HEK293T (cell line): ENCODE measurements at regions not wholly inside any gene's neighbourhood (a gene's known extent, or its start where the extent isn't known, plus 50 kb on each side); places are given as distances from the start of the nearest gene placed in this dataset.

Experiments
- CTCF ChIA-PET: fragments of 350-600 bp; formaldehyde crosslinking; extraction: SDS; loops from one replicate; lab custom pipeline; 2021; ENCODE audit warnings: antibody characterized with exemption, inconsistent platforms; lab: Yijun Ruan, JAX
- POLR2A ChIA-PET: fragments of 350-600 bp; formaldehyde crosslinking; extraction: SDS; loops from one replicate; lab custom pipeline; 2020; ENCODE audit warnings: antibody characterized with exemption, inconsistent platforms; lab: Yijun Ruan, JAX
- DNase-seq: peaks from one replicate; pipeline ENCODE4 v3.0.0; 2012; ENCODE audit warnings: mixed read lengths; ENCODE audit errors: extremely low spot score
- ARNT ChIP-seq: fragments of 450-650 bp; IDR thresholded peaks from 2 replicates; pipeline ENCODE4 v1.6.1; 2017; ENCODE audit warnings: mild to moderate bottlenecking
- BHLHE40 ChIP-seq: fragments of 450-650 bp; IDR thresholded peaks from 2 replicates; pipeline ENCODE4 v1.6.1; 2016; ENCODE audit warnings: mild to moderate bottlenecking, moderate library complexity, borderline replicate concordance
- CTBP1 ChIP-seq: fragments of 450-650 bp; IDR thresholded peaks from 2 replicates; pipeline ENCODE4 v1.6.1; 2016; ENCODE audit warnings: borderline replicate concordance
- ELF4 ChIP-seq: fragments of 450-650 bp; IDR thresholded peaks from 2 replicates; pipeline ENCODE4 v1.6.1; 2017; ENCODE audit warnings: antibody characterized with exemption
- FOXA1 ChIP-seq: fragments of 450-650 bp; IDR thresholded peaks from 2 replicates; pipeline ENCODE4 v1.6.1; 2016; ENCODE audit warnings: mild to moderate bottlenecking
- FOXK2 ChIP-seq: fragments of 450-650 bp; IDR thresholded peaks from 2 replicates; pipeline ENCODE4 v1.6.1; 2016; ENCODE audit warnings: mild to moderate bottlenecking
- FOXM1 ChIP-seq: fragments of 450-650 bp; IDR thresholded peaks from 2 replicates; pipeline ENCODE4 v1.6.1; 2017; ENCODE audit warnings: mild to moderate bottlenecking, borderline replicate concordance
- HDGF ChIP-seq: fragments of 450-650 bp; IDR thresholded peaks from 2 replicates; pipeline ENCODE4 v1.6.1; 2017; ENCODE audit warnings: antibody characterized with exemption, borderline replicate concordance
- L3MBTL2 ChIP-seq: fragments of 450-650 bp; conservative IDR thresholded peaks from 2 replicates; pipeline ENCODE4 v1.6.1; 2016; ENCODE audit warnings: mild to moderate bottlenecking
- LEF1 ChIP-seq: fragments of 450-650 bp; IDR thresholded peaks from 2 replicates; pipeline ENCODE4 v1.6.1; 2017; ENCODE audit warnings: mild to moderate bottlenecking, borderline replicate concordance
- NFRKB ChIP-seq: fragments of 450-650 bp; IDR thresholded peaks from 2 replicates; pipeline ENCODE4 v1.6.1; 2016; ENCODE audit warnings: mild to moderate bottlenecking, moderate library complexity
- PKNOX1 ChIP-seq: fragments of 450-650 bp; IDR thresholded peaks from 2 replicates; pipeline ENCODE4 v1.6.1; 2016
- SP1 ChIP-seq: fragments of 450-650 bp; IDR thresholded peaks from 2 replicates; pipeline ENCODE4 v1.6.1; 2017
- SUZ12 ChIP-seq: fragments of 450-650 bp; IDR thresholded peaks from 2 replicates; pipeline ENCODE4 v1.6.1; 2016; ENCODE audit warnings: mild to moderate bottlenecking
- TARDBP ChIP-seq: fragments of 450-650 bp; IDR thresholded peaks from 2 replicates; pipeline ENCODE4 v1.6.1; 2016
- ZNF384 ChIP-seq: fragments of 450-650 bp; IDR thresholded peaks from 2 replicates; pipeline ENCODE4 v1.6.1; 2016

DNA sequence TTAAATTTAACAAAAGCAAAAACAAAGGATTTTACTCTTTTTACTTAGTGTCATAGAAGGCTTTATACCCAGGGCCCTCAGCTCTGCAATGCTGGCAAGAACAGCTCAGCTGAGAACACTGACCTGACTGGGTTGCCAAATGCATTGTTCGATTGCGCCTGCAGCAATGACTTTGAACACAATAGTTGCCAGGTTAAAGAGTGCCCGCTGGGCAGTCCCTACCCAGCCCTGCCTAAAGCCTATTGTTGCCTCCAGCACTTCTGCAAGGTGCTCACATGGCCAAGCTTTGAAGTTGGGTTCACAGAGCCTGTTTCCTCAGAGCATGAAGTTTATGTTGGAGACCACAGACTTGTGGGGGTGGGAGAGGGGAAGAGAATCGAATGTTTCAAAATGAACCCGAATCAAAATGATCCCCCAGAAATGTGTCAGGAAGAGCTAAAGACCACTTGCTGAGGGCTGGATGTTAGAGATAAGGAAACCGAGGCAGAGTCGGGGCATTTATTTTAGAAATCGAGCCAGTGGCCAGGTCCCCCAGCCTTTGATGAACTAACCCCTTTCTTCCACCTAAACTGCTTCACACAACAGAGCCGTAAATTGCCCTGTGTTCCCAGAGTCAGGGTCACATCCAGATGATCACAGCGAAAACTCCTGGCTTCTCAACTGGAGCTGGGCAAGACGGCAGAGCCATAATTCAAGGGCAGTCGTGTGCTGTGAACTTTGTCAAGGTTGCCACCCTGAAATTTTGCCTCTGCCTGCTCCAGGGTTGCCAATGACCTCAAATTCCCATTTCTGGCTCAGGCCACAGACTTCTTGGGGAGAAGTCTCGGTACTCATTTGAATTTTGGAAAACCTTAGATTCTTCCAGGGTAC, 55.0 kb downstream of the FOXA2 start:
- DNase-seq = no peak
- ChIA-PET POLR2A (no interaction called here), CTCF (no interaction called here)
- TF ChIP-seq ZNF384 = no peak
- TF ChIP-seq PKNOX1 = no peak
- TF ChIP-seq FOXM1 = no peak
- no peak for TF ChIP-seq TARDBP
- no peak for TF ChIP-seq CTBP1
- no peak for TF ChIP-seq FOXK2
- no peak for TF ChIP-seq BHLHE40
- TF ChIP-seq HDGF = no peak
- TF ChIP-seq LEF1 = no peak
- TF ChIP-seq FOXA1 = no peak

DNA sequence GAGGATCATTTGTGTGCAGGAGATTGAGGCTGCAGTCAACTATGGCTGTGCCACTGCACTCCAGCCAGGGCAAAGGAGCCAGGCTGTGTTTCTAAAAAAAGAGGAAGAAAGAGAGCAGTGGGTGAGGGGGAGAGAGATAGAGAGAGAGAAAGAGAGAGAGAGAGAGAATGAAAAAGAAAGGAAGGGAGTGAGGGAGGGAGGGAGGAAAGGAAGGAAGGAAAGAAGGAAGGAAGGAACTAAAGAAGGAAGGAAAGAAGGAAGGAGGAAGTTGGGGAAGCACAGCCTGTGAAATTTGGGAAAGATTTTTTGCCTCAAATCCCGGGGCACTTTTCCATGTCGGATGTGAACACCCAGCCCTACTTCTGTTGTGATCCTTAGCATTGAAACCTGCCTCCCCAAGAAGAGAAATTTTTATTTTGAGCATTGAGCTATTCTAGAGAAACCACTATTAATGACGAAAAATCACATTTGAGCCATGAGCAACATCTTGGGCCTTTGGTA, 57.8 kb downstream of the FOXA2 start:
- TF ChIP-seq ZNF384 = no peak
- no peak for TF ChIP-seq L3MBTL2
- no peak for TF ChIP-seq HDGF
- TF ChIP-seq FOXA1 = no peak
- no peak for TF ChIP-seq TARDBP
- DNase-seq = no peak
- CTCF ChIA-PET = no interaction called here
- POLR2A ChIA-PET = no interaction called here

- TF ChIP-seq TARDBP (no peak), FOXK2 (no peak), L3MBTL2 (no peak), NFRKB (no peak)
- ChIA-PET POLR2A (no interaction called here), CTCF (no interaction called here)
- DNase-seq = no peak
Measured at GRCh38 chr20:22525821-22526220, 58.6 kb downstream of the FOXA2 start.

GRCh38 chr20:22525069-22525820, 59.1 kb downstream of the FOXA2 start:
- POLR2A ChIA-PET = no interaction called here
- CTCF ChIA-PET = no interaction called here
- DNase-seq = no peak

GRCh38 chr20:22524393-22525015, 59.9 kb downstream of the FOXA2 start:
- DNase-seq = no peak
- CTCF ChIA-PET = no interaction called here
- POLR2A ChIA-PET = no interaction called here
- TF ChIP-seq ELF4 (no peak), SUZ12 (no peak), ARNT (no peak), TARDBP (no peak), PKNOX1 (no peak), ZNF384 (no peak), HDGF (no peak), FOXM1 (no peak), SP1 (no peak), NFRKB (no peak), LEF1 (no peak), BHLHE40 (no peak), FOXK2 (no peak), CTBP1 (no peak), FOXA1 (no peak), L3MBTL2 (no peak)

More at GRCh38 chr20:22525069-22525820, 59.1 kb downstream of the FOXA2 start:
- TF ChIP-seq ARNT = no peak
- no peak for TF ChIP-seq L3MBTL2
- TF ChIP-seq LEF1 = no peak
- TF ChIP-seq BHLHE40 = no peak
- no peak for TF ChIP-seq FOXM1
- TF ChIP-seq PKNOX1 = no peak
- TF ChIP-seq NFRKB = no peak
- TF ChIP-seq CTBP1 = no peak
- TF ChIP-seq SP1 = no peak
